ENCODE measurements at regions not wholly inside any gene's neighbourhood (a gene's known extent, or its start where the extent isn't known, plus 50 kb on each side); places are given as distances from the start of the nearest gene placed in this dataset.

GRCh38 chr3:118511402-118511801, 523.2 kb downstream of the IGSF11 start:
- H3K4me3 ChIP-seq (replicated peaks in 1 of 3) = no peak overlapping the region
- intact Hi-C loops (cut with DNase I) = no loop called here

GRCh38 chr3:118512301-118512700, 522.3 kb downstream of the IGSF11 start:
- H3K9me3 ChIP-seq = no peaks in the 10 kb centered on the region
- H3K27me3 ChIP-seq = no peaks in the 10 kb centered on the region
- no peaks in the 10 kb centered on the region for H3K4me1 ChIP-seq
- no peak overlapping the region for H3K27ac ChIP-seq
- DNase-seq = no peak
- WGBS, 2 donors = 72 to 80% methylated on average over 2 of the region's 2 CpGs
- intact Hi-C loops (cut with DNase I) = no loop called here
- no peak overlapping the region for H3K4me3 ChIP-seq (replicated peaks in 1 of 3)
- no peaks in the 10 kb centered on the region for H3K36me3 ChIP-seq
- TF ChIP-seq CTCF (IDR thresholded peaks at IDR 0.05) (no peak), POLR2A (IDR thresholded peaks at IDR 0.05) (no peak)

More at GRCh38 chr3:118511402-118511801, 523.2 kb downstream of the IGSF11 start:
- no peak for DNase-seq
- Histone ChIP-seq H3K27me3 (no peaks in the 10 kb centered on the region), H3K27ac (no peak overlapping the region), H3K9me3 (no peaks in the 10 kb centered on the region), H3K36me3 (no peaks in the 10 kb centered on the region), H3K4me1 (no peaks in the 10 kb centered on the region)
- TF ChIP-seq POLR2A (IDR thresholded peaks at IDR 0.05) (no peak), CTCF (IDR thresholded peaks at IDR 0.05) (no peak)

- H3K27ac ChIP-seq = no peak overlapping the region
- TF ChIP-seq CTCF (IDR thresholded peaks at IDR 0.05) (no peak), POLR2A (IDR thresholded peaks at IDR 0.05) (no peak)
- no peaks in the 10 kb centered on the region for H3K9me3 ChIP-seq
- no peaks in the 10 kb centered on the region for H3K27me3 ChIP-seq
- H3K4me1 ChIP-seq = no peaks in the 10 kb centered on the region
- no peak for DNase-seq
- H3K4me3 ChIP-seq (replicated peaks in 1 of 3) = no peak overlapping the region
- 66 to 88% methylated on average over 2 to 3 of the region's 3 CpGs for WGBS, 2 donors
- no peaks in the 10 kb centered on the region for H3K36me3 ChIP-seq
- intact Hi-C loops (cut with DNase I) = no loop called here
Observed at GRCh38 chr3:118525077-118525476, 509.6 kb downstream of the IGSF11 start.

- H3K27ac ChIP-seq = no peak overlapping the region
- H3K4me1 ChIP-seq = no peaks in the 10 kb centered on the region
- intact Hi-C loops (cut with DNase I) = no loop called here
- H3K36me3 ChIP-seq = no peaks in the 10 kb centered on the region
- H3K4me3 ChIP-seq (replicated peaks in 1 of 3) = no peak overlapping the region
- DNase-seq = no peak
- no peaks in the 10 kb centered on the region for H3K9me3 ChIP-seq
- no peak for TF ChIP-seq POLR2A (IDR thresholded peaks at IDR 0.05)
- TF ChIP-seq CTCF (IDR thresholded peaks at IDR 0.05) = no peak
- 63 to 85% methylated on average over 1 of the region's 1 CpG for WGBS, 2 donors
- H3K27me3 ChIP-seq = no peaks in the 10 kb centered on the region
Observed at GRCh38 chr3:118526758-118527513, 507.7 kb downstream of the IGSF11 start.

GRCh38 chr3:118527514-118528044, 507.1 kb downstream of the IGSF11 start:
- DNase-seq = no peak
- no peak overlapping the region for H3K4me3 ChIP-seq (replicated peaks in 1 of 3)
- TF ChIP-seq CTCF (IDR thresholded peaks at IDR 0.05) (no peak), POLR2A (IDR thresholded peaks at IDR 0.05) (no peak)
- intact Hi-C loops (cut with DNase I) = no loop called here
- no peaks in the 10 kb centered on the region for H3K4me1 ChIP-seq
- no peaks in the 10 kb centered on the region for H3K36me3 ChIP-seq
- H3K27me3 ChIP-seq = no peaks in the 10 kb centered on the region
- no peaks in the 10 kb centered on the region for H3K9me3 ChIP-seq
- no peak overlapping the region for H3K27ac ChIP-seq

Data from thyroid gland (tissue), 4 donors.